ENCODE measurements at regions not wholly inside any gene's neighbourhood (a gene's known extent, or its start where the extent isn't known, plus 50 kb on each side); places are given as distances from the start of the nearest gene placed in this dataset.

DNA sequence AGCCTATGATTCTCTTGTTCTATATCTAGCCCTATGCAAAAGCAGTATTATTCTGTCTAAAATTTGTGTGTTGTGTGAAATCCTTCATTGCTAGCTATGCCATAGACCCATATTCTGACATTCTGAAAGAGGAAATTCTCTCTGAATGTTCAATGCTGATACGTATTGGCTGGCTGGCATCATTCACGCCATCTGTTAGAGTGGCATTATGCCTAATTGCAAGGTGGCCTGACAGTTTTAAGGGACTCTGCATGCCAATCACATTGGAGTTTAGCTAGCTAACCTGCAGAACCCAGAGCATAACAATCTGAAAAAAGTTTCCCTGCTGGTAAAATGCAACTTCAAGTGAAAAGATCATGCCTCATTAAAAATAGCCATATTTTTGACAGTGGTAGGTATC is 316.0 kb downstream of the SOX11 start:
- TF ChIP-seq, protein P1, sequence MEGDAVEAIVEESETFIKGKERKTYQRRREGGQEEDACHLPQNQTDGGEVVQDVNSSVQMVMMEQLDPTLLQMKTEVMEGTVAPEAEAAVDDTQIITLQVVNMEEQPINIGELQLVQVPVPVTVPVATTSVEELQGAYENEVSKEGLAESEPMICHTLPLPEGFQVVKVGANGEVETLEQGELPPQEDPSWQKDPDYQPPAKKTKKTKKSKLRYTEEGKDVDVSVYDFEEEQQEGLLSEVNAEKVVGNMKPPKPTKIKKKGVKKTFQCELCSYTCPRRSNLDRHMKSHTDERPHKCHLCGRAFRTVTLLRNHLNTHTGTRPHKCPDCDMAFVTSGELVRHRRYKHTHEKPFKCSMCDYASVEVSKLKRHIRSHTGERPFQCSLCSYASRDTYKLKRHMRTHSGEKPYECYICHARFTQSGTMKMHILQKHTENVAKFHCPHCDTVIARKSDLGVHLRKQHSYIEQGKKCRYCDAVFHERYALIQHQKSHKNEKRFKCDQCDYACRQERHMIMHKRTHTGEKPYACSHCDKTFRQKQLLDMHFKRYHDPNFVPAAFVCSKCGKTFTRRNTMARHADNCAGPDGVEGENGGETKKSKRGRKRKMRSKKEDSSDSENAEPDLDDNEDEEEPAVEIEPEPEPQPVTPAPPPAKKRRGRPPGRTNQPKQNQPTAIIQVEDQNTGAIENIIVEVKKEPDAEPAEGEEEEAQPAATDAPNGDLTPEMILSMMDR (IDR thresholded peaks at IDR 0.05) = no peak
- no peak overlapping the region for H3K27ac ChIP-seq

DNA sequence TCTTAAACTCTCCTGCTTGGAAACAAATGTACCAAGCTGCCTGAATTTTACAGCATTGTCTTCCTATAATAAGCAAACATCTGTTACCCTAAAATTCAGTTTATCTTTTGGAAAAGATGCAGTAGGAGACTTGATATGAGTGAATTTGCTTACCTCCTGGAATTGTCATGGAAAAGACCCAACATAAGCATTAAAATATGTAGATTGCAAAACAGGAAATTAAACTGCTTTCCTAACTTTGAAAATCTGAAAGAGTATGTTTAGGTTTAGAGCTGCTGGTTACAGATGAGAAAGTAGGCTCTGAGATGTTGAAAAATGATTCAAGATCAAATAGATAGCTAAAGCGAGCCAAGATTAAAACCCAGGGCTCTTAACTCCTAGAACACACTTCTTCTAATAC is 316.5 kb downstream of the SOX11 start:
- TF ChIP-seq, protein P1 (IDR thresholded peaks at IDR 0.05) = no peak
- TF ChIP-seq ZFX (IDR thresholded peaks at IDR 0.05; ENCODE audit: borderline replicate concordance) = no peak
- no peak overlapping the region for H3K27ac ChIP-seq

DNA sequence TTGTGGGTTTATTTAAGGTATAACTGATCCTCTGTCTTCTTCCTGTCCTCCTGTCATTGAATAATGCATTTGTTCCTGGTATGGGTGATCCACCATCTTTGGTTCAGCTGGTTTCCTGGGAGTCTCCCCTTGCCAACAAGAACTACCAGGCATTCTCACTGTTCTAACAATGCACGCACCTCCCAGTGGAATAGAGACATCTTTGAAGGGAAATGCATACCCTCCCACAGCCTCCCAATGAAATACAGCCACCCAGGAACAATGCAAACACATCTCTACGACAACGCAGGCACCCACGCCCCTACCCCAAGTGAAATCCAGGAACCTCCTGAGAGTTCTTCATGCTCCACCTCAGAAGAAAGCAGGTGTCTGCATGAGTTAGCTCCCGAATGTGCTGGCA is 318.0 kb downstream of the SOX11 start:
- H3K27ac ChIP-seq = no peak overlapping the region
- no peak for TF ChIP-seq ZFX (IDR thresholded peaks at IDR 0.05; ENCODE audit: borderline replicate concordance)
- TF ChIP-seq, protein P1 (IDR thresholded peaks at IDR 0.05) = no peak

DNA sequence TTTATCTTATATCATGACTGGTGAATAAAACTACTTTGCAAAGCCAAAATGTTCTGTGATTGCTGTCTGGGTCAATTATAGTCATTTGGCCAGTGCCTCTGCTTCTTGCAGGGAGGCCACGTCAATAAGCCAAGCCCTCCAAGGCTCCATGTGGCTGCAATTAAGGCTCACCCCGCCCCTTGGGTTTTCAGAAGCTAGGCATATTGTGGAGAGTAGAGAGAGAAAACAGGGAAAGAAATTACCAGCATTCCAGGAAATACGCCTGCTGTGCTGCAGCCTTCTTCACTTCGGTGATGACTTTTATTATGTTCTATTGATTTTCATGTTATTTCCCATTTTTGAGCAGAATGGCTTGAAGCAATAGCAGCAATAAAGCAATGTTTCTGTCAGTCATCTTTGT is 319.7 kb downstream of the SOX11 start:
- no peak for TF ChIP-seq ZFX (IDR thresholded peaks at IDR 0.05; ENCODE audit: borderline replicate concordance)
- TF ChIP-seq, protein P1 (IDR thresholded peaks at IDR 0.05) = no peak

DNA sequence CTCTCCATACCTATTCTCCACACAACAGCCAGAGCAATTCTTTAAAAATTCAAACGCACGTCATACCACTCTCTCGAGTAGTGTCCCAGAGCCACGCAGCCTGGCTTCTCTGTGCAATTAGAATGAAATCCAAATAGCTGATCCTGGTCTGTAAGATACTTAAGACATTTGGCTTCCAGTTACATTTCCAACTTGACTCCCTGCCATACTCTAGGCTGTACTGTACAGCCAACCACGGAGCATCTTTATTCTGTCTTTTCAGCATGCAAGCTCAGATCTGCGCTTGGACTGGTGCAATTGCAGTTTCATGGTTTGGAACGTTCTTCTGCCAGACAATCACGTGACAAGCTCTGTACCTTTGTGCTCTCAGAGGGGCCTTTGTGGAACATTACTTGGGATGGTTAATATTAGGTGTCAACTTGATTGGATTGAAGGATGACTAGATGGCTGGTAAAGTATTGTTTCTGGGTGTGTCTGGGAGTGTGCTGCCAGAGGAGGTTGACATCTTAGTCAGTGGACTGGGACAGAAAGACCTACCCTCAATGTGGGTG is 325.6 kb downstream of the SOX11 start:
- TF ChIP-seq, protein P1 (IDR thresholded peaks at IDR 0.05) = no peak
- TF ChIP-seq ZFX (IDR thresholded peaks at IDR 0.05; ENCODE audit: borderline replicate concordance) = no peak

More for the DNA sequence above, 319.7 kb downstream of the SOX11 start:
- no peak overlapping the region for H3K27ac ChIP-seq

DNA sequence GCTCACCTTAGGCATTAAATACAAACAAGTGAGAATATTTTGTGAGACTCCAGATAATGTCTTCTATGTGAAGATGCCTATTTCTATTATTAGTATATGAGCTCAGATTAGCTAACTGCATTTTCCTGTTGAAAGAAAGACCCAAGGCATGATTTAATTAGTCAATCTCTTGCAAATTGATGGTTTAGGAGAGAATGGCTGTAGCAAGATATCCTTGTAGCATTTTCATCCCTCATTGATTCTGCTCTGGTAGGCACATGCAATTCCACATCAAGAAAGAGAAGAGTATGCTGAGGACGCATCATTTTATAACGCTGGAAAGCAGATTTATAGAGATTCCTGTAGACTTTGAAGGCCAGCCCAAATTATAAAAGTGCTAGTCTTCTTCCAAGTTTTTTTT is 332.0 kb downstream of the SOX11 start:
- TF ChIP-seq, protein P1 (IDR thresholded peaks at IDR 0.05) = no peak
- no peak for TF ChIP-seq ZFX (IDR thresholded peaks at IDR 0.05; ENCODE audit: borderline replicate concordance)
- H3K27ac ChIP-seq = no peak overlapping the region

More for the DNA sequence above, 325.6 kb downstream of the SOX11 start:
- H3K27ac ChIP-seq = no peak overlapping the region

DNA sequence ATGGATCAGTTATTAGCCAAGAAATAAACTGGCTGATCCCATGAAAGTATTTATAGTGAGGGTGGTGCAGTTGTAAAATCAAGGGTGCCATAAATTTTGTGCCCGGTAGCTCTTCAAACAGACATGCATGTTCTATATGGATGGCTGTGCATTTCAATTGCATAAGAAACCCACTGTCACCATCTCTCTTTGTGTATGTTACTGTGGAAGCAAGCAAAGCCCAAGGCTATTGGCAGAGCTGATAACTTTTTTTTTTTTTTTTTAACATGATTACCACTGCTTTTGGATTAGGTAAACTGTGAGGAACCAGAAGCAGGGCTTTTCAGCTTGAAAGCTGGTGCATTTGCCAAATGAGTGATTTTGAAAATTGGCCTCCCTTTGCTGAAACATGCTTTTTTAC is 332.6 kb downstream of the SOX11 start:
- no peak for TF ChIP-seq ZFX (IDR thresholded peaks at IDR 0.05; ENCODE audit: borderline replicate concordance)
- TF ChIP-seq, protein P1 (IDR thresholded peaks at IDR 0.05) = no peak
- no peak overlapping the region for H3K27ac ChIP-seq

Measured in 22Rv1 (cell line).